Inferior parietal cortex (tissue), 1 donor: ENCODE measurements at regions not wholly inside any gene's neighbourhood (a gene's known extent, or its start where the extent isn't known, plus 50 kb on each side); places are given as distances from the start of the nearest gene placed in this dataset.

Experiments
- DNase-seq: peaks from one replicate; pipeline ENCODE4 v3.0.0-alpha.2; 2016; ENCODE audit errors: extremely low spot score

DNA sequence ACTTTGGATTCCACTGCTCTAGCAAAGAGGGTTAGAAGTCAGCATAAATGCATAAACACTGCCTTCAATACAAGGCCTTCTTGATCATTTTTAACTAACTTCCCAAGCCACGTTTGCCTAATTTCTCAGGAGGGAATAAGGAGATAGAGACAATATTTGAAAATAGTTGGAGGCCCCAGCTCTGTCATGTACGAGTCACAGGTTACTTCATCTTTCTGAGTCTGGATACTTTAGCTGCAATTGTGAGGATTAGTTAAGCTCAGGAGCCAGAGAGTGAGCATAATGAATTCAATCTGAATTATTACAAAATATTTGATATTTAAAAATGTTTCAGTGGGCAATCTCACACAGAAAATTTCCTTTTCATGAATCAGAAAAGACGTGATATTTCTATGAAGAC, 298.9 kb downstream of the SHOX2 start:
- no peak for DNase-seq

DNA sequence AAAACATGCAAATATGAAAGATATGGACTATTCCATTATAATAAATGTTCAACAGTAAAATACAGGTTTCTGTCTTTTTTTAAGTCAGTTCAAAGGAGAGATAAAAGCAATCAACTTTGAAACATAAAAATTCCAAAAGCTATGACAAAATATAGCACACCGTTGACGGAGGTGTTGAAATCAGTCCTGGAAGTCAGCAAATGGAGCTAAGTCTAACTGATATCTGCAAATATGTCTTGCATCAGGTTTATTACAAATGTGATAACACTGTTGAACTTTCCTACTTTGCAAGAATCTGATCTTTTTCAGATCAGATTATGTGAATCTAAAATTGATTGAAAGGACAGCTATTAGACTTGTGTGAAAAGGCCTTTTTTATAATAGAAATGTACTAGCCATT, 300.7 kb downstream of the SHOX2 start:
- no peak for DNase-seq

DNA sequence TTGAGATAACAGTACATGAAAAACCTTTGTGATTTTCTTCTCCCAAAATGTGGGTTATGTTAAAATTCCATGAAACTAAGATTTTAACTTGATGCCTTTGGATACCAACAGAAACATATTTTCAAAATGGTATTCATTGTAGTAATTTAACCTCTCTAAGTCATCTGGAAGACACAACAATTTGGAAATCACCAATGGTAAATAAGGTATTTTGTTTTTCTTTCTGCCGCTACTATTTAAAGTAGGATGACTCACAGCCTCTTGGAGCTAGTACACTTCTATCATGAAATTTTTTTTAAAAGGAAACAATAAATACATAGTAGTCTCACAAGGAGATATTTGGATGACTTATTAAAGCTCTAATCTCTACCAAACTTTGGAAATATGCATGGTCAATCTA, 291.6 kb upstream of the VEPH1 start:
- no peak for DNase-seq

GRCh38 chr3:157793745-157794144, 290.5 kb upstream of the VEPH1 start:
- no peak for DNase-seq

DNA sequence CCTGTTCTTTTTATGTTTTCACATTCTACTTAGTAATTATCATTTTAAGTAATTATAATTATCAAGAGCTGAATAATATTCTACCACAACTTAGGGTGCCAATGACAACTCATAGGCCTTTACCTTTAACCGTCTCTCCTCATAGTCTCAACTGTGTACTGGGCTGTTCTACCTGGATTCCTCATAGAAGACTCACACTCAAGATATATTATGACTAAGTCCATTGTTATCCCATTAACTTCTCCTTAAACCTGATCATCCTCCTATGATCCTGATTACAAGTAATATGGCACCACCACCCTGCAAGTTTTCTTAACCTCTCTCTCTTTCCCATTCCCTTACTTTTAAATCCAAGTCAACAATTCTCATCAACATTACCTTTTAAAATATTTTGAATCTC, 285.9 kb upstream of the VEPH1 start:
- no peak for DNase-seq

DNA sequence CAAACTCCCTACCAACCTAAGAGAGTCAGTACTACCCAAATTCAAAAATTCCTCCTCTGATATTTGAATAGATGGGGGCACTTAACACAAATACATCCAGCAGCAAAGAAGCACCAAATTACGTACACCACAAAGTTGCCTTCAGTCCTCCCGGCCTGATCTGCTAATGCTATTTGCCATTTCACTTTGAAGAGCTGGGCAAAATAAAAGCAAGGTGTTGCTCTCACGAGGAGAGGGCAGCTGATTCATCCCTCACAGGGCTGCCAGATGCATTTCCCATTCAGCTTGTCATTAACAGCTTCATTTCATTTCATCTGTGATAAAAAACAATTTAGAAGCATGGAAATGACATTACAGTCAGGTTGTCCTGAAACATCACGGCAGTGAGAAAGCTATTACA, 283.4 kb upstream of the VEPH1 start:
- no peak for DNase-seq

- DNase-seq: peak; percentile 53
Observed at GRCh38 chr3:157786211-157786610, 283.0 kb upstream of the VEPH1 start.

DNA sequence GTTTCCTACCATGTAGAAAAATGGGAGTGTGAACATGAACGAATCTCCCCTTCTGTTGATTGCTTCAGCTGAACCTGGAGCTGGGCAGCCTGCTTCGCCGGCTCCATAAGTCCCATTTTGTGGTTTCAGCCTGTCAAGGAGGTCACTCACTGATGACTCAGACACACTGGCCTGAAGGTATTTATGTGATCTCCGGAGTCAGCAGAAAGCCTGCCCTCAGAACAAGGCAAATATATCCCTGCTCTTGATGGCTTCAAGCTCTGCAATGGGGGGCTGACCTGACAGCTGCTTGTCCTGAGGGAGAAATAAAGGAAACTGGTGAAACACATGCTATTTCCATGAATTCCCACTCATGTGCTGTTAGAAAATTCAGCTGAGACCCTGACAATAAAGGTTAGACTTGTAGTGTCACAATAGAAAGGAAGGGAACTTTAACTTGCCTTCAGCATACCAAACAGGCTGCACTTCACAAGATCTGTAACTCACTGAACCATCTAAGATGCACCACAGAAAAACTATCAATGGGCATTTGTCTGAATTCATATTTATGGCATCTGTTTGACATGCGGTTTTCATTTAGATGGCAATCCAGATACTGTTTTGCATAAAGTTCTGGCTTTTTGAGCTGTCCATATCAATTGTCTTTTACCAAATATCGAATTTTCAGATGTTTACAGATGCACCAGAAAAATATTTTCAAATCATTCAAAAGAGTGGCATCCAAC, 282.0 kb upstream of the VEPH1 start:
- no peak for DNase-seq

DNA sequence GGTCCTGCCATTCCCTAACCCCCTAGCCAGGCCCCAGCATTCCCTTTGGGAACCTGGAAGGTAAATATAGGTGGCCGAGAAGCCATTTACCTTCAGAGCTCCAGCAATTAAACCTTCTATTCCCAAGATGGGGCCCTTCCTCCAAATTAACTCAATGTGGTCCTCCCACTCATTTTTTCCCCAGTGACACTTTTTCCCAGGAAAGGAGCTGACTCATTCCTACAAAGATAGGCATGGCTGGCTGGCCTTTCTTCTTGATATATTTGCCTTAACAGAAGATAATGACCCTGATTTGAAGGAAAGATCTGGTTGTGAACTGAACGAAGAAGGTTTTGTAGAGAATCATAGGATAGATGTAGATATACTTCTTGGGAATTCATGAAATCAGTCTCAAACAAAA, 279.0 kb upstream of the VEPH1 start:
- no peak for DNase-seq

- DNase-seq: no peak
Observed at GRCh38 chr3:157776861-157777260, 273.6 kb upstream of the VEPH1 start.

- DNase-seq: no peak
Observed at GRCh38 chr3:157775446-157775845, 272.2 kb upstream of the VEPH1 start.

DNA sequence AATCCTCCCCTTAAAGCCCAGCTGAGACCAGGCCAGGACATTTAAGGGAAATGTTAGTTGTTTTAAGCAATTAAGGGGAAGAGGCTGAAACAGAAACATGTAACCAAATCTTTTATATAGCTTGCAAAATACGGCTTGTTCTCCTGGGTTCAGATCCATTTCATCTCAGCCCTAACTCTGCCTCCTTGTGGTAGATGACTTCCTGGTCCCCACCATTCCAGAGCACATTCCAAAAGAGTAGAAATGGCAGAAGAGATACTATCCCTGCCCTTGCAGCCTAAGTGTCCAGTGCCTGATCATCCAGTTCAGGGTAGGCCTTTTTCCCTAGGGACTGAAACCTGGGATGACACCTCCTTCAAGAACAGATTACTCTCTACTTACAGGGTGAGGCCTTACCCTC, 266.2 kb upstream of the VEPH1 start:
- no peak for DNase-seq

DNA sequence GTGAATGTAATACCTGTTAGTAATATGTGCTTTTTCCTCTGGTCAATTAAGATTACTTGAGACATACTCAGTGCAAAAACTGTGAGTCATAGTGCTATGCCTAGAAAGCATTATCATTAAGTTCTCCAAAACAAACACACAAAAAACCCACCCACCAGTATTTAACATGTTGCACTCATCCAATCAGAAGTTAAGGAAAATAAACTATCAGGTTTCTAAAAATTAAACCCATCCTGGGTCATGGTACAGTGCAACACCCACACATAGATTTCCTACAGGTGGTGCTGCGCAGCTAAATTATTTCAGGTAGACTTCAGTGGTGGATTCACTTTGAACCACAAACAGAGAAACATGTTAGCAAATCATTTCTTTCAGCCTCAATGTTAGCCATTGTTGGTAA, 264.4 kb upstream of the VEPH1 start:
- no peak for DNase-seq

GRCh38 chr3:157763644-157764043, 260.4 kb upstream of the VEPH1 start:
- DNase-seq: no peak

DNA sequence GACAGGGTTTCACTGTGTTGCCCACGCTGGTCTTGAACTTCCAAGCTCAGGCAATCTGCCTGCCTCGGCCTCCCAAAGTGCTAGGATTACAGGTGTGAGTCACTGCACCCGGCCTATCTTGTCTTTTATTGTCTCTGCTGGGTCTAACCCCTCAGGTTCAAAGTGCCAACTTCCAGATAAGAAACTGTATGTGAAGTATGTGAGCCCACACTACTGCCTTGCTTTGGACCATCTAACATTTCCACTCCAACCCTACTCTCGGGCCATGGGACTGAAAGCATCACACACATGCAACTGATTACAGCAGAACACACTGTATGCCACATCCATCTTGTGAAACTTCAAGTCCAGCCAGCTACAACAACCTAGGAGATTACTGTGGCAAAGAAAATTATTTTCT, 256.1 kb upstream of the VEPH1 start:
- no peak for DNase-seq

- DNase-seq: no peak
Observed at GRCh38 chr3:157755233-157755632, 252.0 kb upstream of the VEPH1 start.

- DNase-seq: no peak
Observed at GRCh38 chr3:157754451-157754850, 251.2 kb upstream of the VEPH1 start.

DNA sequence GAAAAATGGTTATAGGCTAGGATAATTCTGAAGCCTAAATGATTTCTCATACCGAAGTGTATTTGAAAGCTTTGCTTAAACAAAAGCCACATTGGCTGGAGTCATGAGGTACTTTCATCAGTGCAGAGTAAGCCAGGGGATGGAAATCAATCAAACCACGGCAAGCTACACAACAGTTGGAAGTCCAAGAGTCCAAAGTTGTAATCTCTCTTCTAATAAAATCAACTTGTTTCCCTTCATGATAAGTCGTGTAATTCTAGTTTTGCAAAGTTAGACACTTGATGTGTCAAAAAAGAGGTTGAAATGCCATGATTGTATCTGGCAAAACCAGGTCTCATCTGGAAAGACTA, 250.5 kb upstream of the VEPH1 start:
- no peak for DNase-seq

GRCh38 chr3:157752956-157753786, 250.0 kb upstream of the VEPH1 start:
- no peak for DNase-seq

- no peak for DNase-seq
Observed at GRCh38 chr3:157752554-157752953, 249.3 kb upstream of the VEPH1 start.

DNA sequence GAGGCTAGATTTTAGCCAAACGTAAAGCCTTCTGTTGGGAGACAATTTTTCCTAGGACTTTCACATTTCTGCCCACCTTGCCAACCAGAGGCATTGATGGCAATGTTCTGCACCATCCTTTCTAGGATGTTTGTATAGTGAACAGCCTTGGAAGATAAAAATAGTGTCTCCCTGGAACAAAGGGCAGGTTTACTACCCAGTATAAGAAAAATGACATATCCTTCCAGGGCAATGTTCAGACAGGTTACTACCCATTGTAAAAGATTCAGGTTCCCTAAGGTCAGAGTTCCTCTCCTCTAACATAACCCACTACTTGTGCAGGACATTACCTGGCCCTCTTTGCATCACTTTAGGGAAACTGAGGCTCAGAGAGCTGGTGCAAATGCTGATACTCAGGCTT, 248.2 kb upstream of the VEPH1 start:
- no peak for DNase-seq

DNA sequence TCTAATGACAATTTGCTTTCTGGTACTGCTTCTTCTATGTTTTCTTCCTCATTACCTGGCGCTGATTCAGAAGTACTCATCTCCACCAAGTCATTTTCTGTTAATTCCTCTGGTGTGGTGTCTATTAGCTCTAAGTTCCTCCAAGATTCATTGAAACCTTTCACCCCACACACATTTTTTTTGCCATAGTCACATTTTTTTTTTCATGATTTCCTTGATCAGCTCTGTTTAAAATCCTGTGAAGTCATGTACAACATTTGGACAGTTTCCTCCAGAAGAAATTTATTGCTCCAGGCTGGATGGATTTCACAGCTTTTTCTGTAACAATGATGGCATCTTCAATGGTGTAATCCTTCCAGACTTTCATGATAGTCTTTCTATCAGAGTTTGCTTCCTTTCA, 243.2 kb upstream of the VEPH1 start:
- no peak for DNase-seq

DNA sequence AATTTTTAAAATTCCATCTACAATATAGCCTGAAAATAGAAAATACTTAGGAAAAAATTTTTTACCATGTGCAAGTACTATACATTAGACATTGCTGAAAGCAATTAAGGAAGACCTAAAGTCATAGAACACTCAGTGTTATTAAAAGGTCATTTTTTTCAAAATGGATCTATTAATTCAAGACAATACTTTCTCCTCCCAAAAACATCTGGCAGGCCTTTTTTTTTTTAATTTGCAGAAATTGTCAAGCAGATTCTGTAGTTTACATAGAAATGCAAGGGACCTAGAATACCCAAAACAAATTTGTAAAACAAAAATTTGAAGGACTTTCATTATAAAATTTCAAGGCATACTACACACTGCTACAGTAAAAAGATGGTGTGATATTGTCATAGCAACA, 238.4 kb upstream of the VEPH1 start:
- no peak for DNase-seq

GRCh38 chr3:157738441-157738840, 235.2 kb upstream of the VEPH1 start:
- no peak for DNase-seq
